ENCODE measurements at regions not wholly inside any gene's neighbourhood (a gene's known extent, or its start where the extent isn't known, plus 50 kb on each side); places are given as distances from the start of the nearest gene placed in this dataset.

DNA sequence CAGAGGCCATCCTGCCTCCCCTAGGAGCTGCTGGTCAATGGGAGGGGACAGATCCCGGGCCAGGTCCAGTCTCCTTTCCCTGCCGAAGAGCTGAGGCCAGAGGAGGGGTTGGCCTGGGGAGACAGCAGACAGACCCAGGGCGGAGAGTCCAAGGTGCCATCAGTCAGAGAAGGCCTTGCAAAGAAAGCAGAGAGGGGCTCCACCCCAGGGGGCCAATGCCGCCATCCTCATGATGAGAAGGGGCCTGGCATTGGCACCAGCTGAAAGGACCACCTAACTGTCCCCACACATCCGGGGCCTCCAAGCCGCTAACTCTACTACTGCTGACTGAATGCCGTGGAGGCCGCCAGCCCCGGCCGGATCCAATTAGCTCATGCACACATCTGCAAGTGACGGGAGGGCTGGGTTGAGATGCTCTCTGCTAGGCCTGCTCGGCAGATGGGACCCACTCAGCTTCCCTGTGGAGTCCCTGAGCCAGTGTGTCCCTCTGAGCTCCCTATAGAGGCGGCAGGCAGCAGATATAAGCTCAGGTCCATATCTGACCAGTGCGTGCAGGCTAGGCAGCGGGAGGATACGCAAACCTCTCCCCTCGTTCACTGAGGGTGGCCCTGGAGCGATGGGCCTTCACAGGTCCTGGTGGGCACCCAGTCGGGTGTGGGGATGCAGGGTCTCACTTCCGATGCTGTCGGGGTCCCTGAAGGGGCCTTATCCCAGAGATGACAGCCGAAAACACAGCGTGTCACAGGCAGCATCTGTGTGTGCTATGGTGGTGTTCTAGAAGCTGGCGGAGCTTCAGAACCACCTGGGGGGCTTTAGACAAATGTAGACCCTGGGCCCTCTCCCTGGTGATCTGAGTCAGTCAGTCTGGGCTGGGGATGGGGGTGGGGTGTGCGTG, 183.9 kb downstream of the CTTN start:
- TF ChIP-seq, protein P1, sequence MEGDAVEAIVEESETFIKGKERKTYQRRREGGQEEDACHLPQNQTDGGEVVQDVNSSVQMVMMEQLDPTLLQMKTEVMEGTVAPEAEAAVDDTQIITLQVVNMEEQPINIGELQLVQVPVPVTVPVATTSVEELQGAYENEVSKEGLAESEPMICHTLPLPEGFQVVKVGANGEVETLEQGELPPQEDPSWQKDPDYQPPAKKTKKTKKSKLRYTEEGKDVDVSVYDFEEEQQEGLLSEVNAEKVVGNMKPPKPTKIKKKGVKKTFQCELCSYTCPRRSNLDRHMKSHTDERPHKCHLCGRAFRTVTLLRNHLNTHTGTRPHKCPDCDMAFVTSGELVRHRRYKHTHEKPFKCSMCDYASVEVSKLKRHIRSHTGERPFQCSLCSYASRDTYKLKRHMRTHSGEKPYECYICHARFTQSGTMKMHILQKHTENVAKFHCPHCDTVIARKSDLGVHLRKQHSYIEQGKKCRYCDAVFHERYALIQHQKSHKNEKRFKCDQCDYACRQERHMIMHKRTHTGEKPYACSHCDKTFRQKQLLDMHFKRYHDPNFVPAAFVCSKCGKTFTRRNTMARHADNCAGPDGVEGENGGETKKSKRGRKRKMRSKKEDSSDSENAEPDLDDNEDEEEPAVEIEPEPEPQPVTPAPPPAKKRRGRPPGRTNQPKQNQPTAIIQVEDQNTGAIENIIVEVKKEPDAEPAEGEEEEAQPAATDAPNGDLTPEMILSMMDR (IDR thresholded peaks at IDR 0.05; ENCODE audit: borderline replicate concordance, extremely low read depth, low read length, poor library complexity, severe bottlenecking), result no peak
- no peak for TF ChIP-seq EZH2 (IDR thresholded peaks at IDR 0.05; ENCODE audit: borderline replicate concordance, low read depth, low read length, severe bottlenecking)
